AG09319 (cell line): ENCODE measurements at regions not wholly inside any gene's neighbourhood (a gene's known extent, or its start where the extent isn't known, plus 50 kb on each side); places are given as distances from the start of the nearest gene placed in this dataset.

Experiments used
- DNase-seq: peaks from one replicate; pipeline ENCODE4 v3.0.0-alpha.2; 2010; ENCODE audit warnings: low read depth; ENCODE audit errors: extremely low read depth
- CTCF ChIP-seq: IDR thresholded peaks from 2 replicates; pipeline ENCODE4 v1.5.1; 2011; ENCODE audit warnings: low read depth, mild to moderate bottlenecking, inconsistent platforms, low read length, moderate library complexity

GRCh38 chr7:19318287-19318686 is 173.1 kb upstream of the FERD3L start:
- TF ChIP-seq CTCF = no peak
- no peak for DNase-seq

- TF ChIP-seq CTCF = no peak
- no peak for DNase-seq
Observed at GRCh38 chr7:19317461-19317860, 172.2 kb upstream of the FERD3L start.

GRCh38 chr7:19312416-19312815 is 167.2 kb upstream of the FERD3L start:
- no peak for DNase-seq
- no peak for TF ChIP-seq CTCF

- no peak for TF ChIP-seq CTCF
- no peak for DNase-seq
Observed at GRCh38 chr7:19307554-19307953, 162.3 kb upstream of the FERD3L start.

- DNase-seq = no peak
Observed at GRCh38 chr7:19305698-19306097, 160.5 kb upstream of the FERD3L start.

GRCh38 chr7:19304086-19304485 is 158.9 kb upstream of the FERD3L start:
- DNase-seq = no peak
- no peak for TF ChIP-seq CTCF

More at GRCh38 chr7:19305698-19306097, 160.5 kb upstream of the FERD3L start:
- TF ChIP-seq CTCF = no peak

GRCh38 chr7:19302731-19303130 is 157.5 kb upstream of the FERD3L start:
- TF ChIP-seq CTCF = no peak
- no peak for DNase-seq
